Keratinocyte (primary cell): ENCODE measurements at regions not wholly inside any gene's neighbourhood (a gene's known extent, or its start where the extent isn't known, plus 50 kb on each side); places are given as distances from the start of the nearest gene placed in this dataset.

Experiments
- DNase-seq: peaks from one replicate; pipeline ENCODE4 v3.0.0-alpha.2; 2011; ENCODE audit warnings: low read depth, missing footprints, low spot score
- FAIRE-seq: peaks from 2 replicates; lab custom pipeline; 2011; peaks lifted over from hg19 to GRCh38; lab: Jason Lieb, UNC
- H2AFZ ChIP-seq: 2 replicates; pipeline ENCODE4 v1.6.0; 2012; ENCODE audit warnings: low read length, control low read depth, inconsistent platforms; ENCODE audit not compliant: control insufficient read depth
- H3K27ac ChIP-seq: 2 replicates; pipeline ENCODE4 v1.5.1; 2011; ENCODE audit warnings: low read length; ENCODE audit not compliant: control insufficient read depth, insufficient read depth
- H3K27me3 ChIP-seq: 3 replicates; pipeline ENCODE4 v1.6.0; 2011; ENCODE audit warnings: low read length; ENCODE audit not compliant: control insufficient read depth, insufficient read depth; ENCODE audit errors: extremely low read depth
- H3K36me3 ChIP-seq, 2 experiments: 2 replicates in 1 of 2; 3 replicates in 1 of 2; pipeline ENCODE4 v1.5.1; 2011; ENCODE audit warnings: low read length in 2 of 2, mild to moderate bottlenecking in 1 of 2; ENCODE audit not compliant: control insufficient read depth in 2 of 2, insufficient read depth in 2 of 2; ENCODE audit errors: extremely low read depth in 1 of 2
- H3K4me1 ChIP-seq: 3 replicates; pipeline ENCODE4 v1.5.1; 2011; ENCODE audit warnings: low read length; ENCODE audit not compliant: control insufficient read depth, insufficient read depth; ENCODE audit errors: extremely low read depth
- H3K4me2 ChIP-seq: 3 replicates; pipeline ENCODE4 v1.6.0; 2011; ENCODE audit warnings: low read depth, low read length; ENCODE audit not compliant: control insufficient read depth, insufficient read depth; ENCODE audit errors: extremely low read depth
- H3K4me3 ChIP-seq, 3 experiments: fragments of 200-600 bp in 1 of 3; sonication (generic) in 1 of 3; 2 replicates in 2 of 3; 3 replicates in 1 of 3; pipeline ENCODE4 v1.5.1; 2011 to 2016; ENCODE audit warnings: low read length in 3 of 3, mild to moderate bottlenecking in 3 of 3, control low read depth in 2 of 3, inconsistent platforms in 1 of 3, low read depth in 1 of 3, mixed read lengths in 1 of 3, mixed run types in 1 of 3, moderate library complexity in 1 of 3; ENCODE audit not compliant: control insufficient read depth in 2 of 3, insufficient read depth in 2 of 3; ENCODE audit errors: extremely low read depth in 1 of 3
- H3K79me2 ChIP-seq: 2 replicates; pipeline ENCODE4 v1.6.0; 2012; ENCODE audit warnings: low read length; ENCODE audit not compliant: control insufficient read depth, insufficient read depth
- H3K9ac ChIP-seq: 3 replicates; pipeline ENCODE4 v1.6.0; 2011; ENCODE audit warnings: low read length; ENCODE audit not compliant: control insufficient read depth, insufficient read depth; ENCODE audit errors: extremely low read depth
- H3K9me1 ChIP-seq: 3 replicates; pipeline ENCODE4 v1.6.0; 2011; ENCODE audit warnings: low read length; ENCODE audit not compliant: control insufficient read depth, insufficient read depth; ENCODE audit errors: extremely low read depth
- H3K9me3 ChIP-seq: 2 replicates; pipeline ENCODE4 v1.5.1; 2012; ENCODE audit warnings: low read depth, low read length; ENCODE audit not compliant: control insufficient read depth
- H4K20me1 ChIP-seq: 3 replicates; pipeline ENCODE4 v1.6.0; 2011; ENCODE audit warnings: low read length; ENCODE audit not compliant: control insufficient read depth, insufficient read depth; ENCODE audit errors: extremely low read depth
- EZH2 ChIP-seq: IDR thresholded peaks from one replicate; pipeline ENCODE4 v1.6.1; 2012; ENCODE audit warnings: inconsistent platforms, mild to moderate bottlenecking, low read length, moderate library complexity
- dilution Hi-C: fragments of 300-500 bp; cut with MboI; formaldehyde crosslinking; loops from one replicate; pipeline ENCODE4 v1.7.0; 2020; ENCODE audit warnings: low sequenced_read_pairs; ENCODE audit not compliant: extremely low pct_ligation_motif_present
- TF ChIP-seq, protein P1 (sequence below), 3 experiments: IDR thresholded peaks in 1 of 3; conservative IDR thresholded peaks in 1 of 3; optimal IDR thresholded peaks in 1 of 3; 2 replicates in 2 of 3; 3 replicates in 1 of 3; pipeline versions ENCODE3 to v1.5.1; 2011; ENCODE audit warnings: low read length in 3 of 3, mild to moderate bottlenecking in 3 of 3, moderate library complexity in 2 of 3, control low read depth in 1 of 3, inconsistent platforms in 1 of 3; ENCODE audit not compliant: insufficient read depth in 2 of 3; ENCODE audit errors: extremely low read depth in 1 of 3

- dilution Hi-C loops, result no loop called here
These were observed 1733.3 kb upstream of the IGFBP7 start for GRCh38 chr4:58843455-58843854.

GRCh38 chr4:58833126-58833525, 1722.9 kb upstream of the IGFBP7 start:
- H3K27ac ChIP-seq, result no peak overlapping the region
- no peak overlapping the region for H2AFZ ChIP-seq
- H3K9me1 ChIP-seq, result no peaks in the 10 kb centered on the region
- TF ChIP-seq, protein P1, sequence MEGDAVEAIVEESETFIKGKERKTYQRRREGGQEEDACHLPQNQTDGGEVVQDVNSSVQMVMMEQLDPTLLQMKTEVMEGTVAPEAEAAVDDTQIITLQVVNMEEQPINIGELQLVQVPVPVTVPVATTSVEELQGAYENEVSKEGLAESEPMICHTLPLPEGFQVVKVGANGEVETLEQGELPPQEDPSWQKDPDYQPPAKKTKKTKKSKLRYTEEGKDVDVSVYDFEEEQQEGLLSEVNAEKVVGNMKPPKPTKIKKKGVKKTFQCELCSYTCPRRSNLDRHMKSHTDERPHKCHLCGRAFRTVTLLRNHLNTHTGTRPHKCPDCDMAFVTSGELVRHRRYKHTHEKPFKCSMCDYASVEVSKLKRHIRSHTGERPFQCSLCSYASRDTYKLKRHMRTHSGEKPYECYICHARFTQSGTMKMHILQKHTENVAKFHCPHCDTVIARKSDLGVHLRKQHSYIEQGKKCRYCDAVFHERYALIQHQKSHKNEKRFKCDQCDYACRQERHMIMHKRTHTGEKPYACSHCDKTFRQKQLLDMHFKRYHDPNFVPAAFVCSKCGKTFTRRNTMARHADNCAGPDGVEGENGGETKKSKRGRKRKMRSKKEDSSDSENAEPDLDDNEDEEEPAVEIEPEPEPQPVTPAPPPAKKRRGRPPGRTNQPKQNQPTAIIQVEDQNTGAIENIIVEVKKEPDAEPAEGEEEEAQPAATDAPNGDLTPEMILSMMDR (optimal IDR thresholded peaks at IDR 0.05 in 1 of 3, IDR thresholded peaks at IDR 0.05 in 1 of 3, conservative IDR thresholded peaks at IDR 0.05 in 1 of 3; ENCODE audit: extremely low read depth in 1 of 3, insufficient read depth in 2 of 3, low read length in 3 of 3), result no peak
- TF ChIP-seq EZH2, result no peak
- no peaks in the 10 kb centered on the region for H3K4me1 ChIP-seq
- dilution Hi-C loops, result no loop called here
- no peaks in the 10 kb centered on the region for H3K36me3 ChIP-seq
- H3K79me2 ChIP-seq, result no peaks in the 10 kb centered on the region
- H3K9ac ChIP-seq, result no peak overlapping the region
- H4K20me1 ChIP-seq, result no peaks in the 10 kb centered on the region
- H3K4me3 ChIP-seq, result no peak overlapping the region
- no peak for DNase-seq
- H3K4me2 ChIP-seq, result no peak overlapping the region
- H3K27me3 ChIP-seq, result no peaks in the 10 kb centered on the region
- H3K9me3 ChIP-seq, result no peaks in the 10 kb centered on the region
- FAIRE-seq, result no peak

More at GRCh38 chr4:58843455-58843854, 1733.3 kb upstream of the IGFBP7 start:
- Histone ChIP-seq H3K9ac (no peak overlapping the region), H3K79me2 (no peaks in the 10 kb centered on the region), H3K36me3 (no peaks in the 10 kb centered on the region), H3K4me1 (no peaks in the 10 kb centered on the region), H3K9me3 (no peaks in the 10 kb centered on the region), H3K4me3 (no peak overlapping the region), H2AFZ (no peak overlapping the region), H4K20me1 (no peaks in the 10 kb centered on the region), H3K27me3 (no peaks in the 10 kb centered on the region), H3K27ac (no peak overlapping the region), H3K4me2 (no peak overlapping the region), H3K9me1 (no peaks in the 10 kb centered on the region)
- FAIRE-seq, result no peak
- TF ChIP-seq, protein P1 (optimal IDR thresholded peaks at IDR 0.05 in 1 of 3, IDR thresholded peaks at IDR 0.05 in 1 of 3, conservative IDR thresholded peaks at IDR 0.05 in 1 of 3; ENCODE audit: extremely low read depth in 1 of 3, insufficient read depth in 2 of 3, low read length in 3 of 3), result no peak
- no peak for TF ChIP-seq EZH2
- DNase-seq, result no peak
